OCI-LY1 (cell line): ENCODE measurements at regions not wholly inside any gene's neighbourhood (a gene's known extent, or its start where the extent isn't known, plus 50 kb on each side); places are given as distances from the start of the nearest gene placed in this dataset.
"Not testable (repeated sequence)": the region's sequence is repeated elsewhere in the genome, so short reads cannot be mapped to it uniquely, and the experiment has no call there.

Source experiments
- EZH2 ChIP-seq: fragments of 200-600 bp; sonication (generic), shearing (Covaris generic); IDR thresholded peaks from 2 replicates; pipeline ENCODE4 v1.8.0; 2017; ENCODE audit warnings: borderline replicate concordance, mixed run types, mild to moderate bottlenecking, antibody characterized with exemption, low read length, moderate library complexity, mixed read lengths
- TF ChIP-seq, protein P1 (sequence below): fragments of 200-600 bp; sonication (generic), shearing (Covaris generic); IDR thresholded peaks from 2 replicates; pipeline ENCODE4 v1.5.1; 2017; ENCODE audit warnings: mild to moderate bottlenecking, antibody characterized with exemption, low read length, moderate library complexity, mixed read lengths

GRCh38 chr16:18157854-18158253 is 178.7 kb downstream of the NPIPA8 start:
- TF ChIP-seq, protein P1, sequence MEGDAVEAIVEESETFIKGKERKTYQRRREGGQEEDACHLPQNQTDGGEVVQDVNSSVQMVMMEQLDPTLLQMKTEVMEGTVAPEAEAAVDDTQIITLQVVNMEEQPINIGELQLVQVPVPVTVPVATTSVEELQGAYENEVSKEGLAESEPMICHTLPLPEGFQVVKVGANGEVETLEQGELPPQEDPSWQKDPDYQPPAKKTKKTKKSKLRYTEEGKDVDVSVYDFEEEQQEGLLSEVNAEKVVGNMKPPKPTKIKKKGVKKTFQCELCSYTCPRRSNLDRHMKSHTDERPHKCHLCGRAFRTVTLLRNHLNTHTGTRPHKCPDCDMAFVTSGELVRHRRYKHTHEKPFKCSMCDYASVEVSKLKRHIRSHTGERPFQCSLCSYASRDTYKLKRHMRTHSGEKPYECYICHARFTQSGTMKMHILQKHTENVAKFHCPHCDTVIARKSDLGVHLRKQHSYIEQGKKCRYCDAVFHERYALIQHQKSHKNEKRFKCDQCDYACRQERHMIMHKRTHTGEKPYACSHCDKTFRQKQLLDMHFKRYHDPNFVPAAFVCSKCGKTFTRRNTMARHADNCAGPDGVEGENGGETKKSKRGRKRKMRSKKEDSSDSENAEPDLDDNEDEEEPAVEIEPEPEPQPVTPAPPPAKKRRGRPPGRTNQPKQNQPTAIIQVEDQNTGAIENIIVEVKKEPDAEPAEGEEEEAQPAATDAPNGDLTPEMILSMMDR = not testable (repeated sequence)
- not testable (repeated sequence) for TF ChIP-seq EZH2
